Mucosa of descending colon (tissue), 3 donors: ENCODE measurements at regions not wholly inside any gene's neighbourhood (a gene's known extent, or its start where the extent isn't known, plus 50 kb on each side); places are given as distances from the start of the nearest gene placed in this dataset.

Experiments
- ATAC-seq: fragments of 200-7000 bp; cut with Tn5 transposase; one replicate; pipeline ENCODE4 v1.9.1; 2020; ENCODE audit warnings: mild to moderate bottlenecking, moderate library complexity
- DNase-seq, 3 donors: peaks; one replicate each; pipeline ENCODE4 v3.0.0-alpha.2; 2020
- H3K36me3 ChIP-seq: fragments of 200-600 bp; one replicate; pipeline ENCODE4 v1.8.0; 2021; ENCODE audit warnings: low read depth, mild to moderate bottlenecking
- H3K4me1 ChIP-seq: fragments of 200-600 bp; one replicate; pipeline ENCODE4 v1.8.0; 2021; ENCODE audit warnings: low read depth, mild to moderate bottlenecking
- H3K4me3 ChIP-seq: fragments of 200-600 bp; one replicate; pipeline ENCODE4 v1.8.0; 2021; ENCODE audit warnings: mild to moderate bottlenecking
- H3K9me3 ChIP-seq: fragments of 200-600 bp; one replicate; pipeline ENCODE4 v1.8.0; 2021; ENCODE audit warnings: mild to moderate bottlenecking
- intact Hi-C, 2 donors: fragments of 100-400 bp; cut with DNase I in 1 of 2; cut with micrococcal nuclease in 1 of 2; formaldehyde crosslinking; loops; one replicate each; pipeline versions ENCODE4 v1.11.0 to v1.11.1; 2022; cut with DNase I, micrococcal nuclease
- TF ChIP-seq, protein P1 (sequence below): fragments of 200-600 bp; IDR thresholded peaks from one replicate; pipeline ENCODE4 v1.8.0; 2022; ENCODE audit warnings: antibody characterized with exemption, mild to moderate bottlenecking
- donor health status: DM: no; HTN: no; CAD: no; lungs with moderate emphysema.
- donor health status: DM: no; HTN: no; CAD: no.
- donor health status: DM: no; HTN: yes; CAD: no.

DNA sequence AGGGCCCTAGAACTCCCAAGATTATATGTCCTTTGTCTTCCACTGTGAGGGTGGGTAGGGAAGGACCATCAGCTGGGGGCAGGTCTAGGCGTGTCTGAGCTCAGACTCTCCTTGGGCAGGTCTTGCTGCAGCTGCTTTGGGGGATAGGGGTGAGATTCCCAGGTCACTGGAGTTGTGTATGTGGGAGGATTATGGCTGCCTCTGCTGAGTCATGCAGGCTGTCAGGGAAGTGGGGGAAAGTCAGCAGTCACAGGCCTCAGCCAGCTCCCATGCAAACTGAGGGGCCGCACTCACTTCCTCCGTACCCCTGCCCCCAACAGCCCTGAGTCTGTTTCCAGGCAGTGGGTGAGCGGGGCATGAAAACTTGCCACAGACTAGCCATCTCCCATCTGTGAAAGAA lies 600.8 kb downstream of the DIAPH3 start:
- no peaks in the 10 kb centered on the region for H3K4me1 ChIP-seq
- H3K36me3 ChIP-seq, result no peaks in the 10 kb centered on the region
- intact Hi-C loops, result no loop called here
- no peak overlapping the region for H3K4me3 ChIP-seq
- ATAC-seq (no peak), DNase-seq (no peak)
- H3K9me3 ChIP-seq, result peaks cover 7% of the 10 kb centered on the region
- TF ChIP-seq, protein P1, sequence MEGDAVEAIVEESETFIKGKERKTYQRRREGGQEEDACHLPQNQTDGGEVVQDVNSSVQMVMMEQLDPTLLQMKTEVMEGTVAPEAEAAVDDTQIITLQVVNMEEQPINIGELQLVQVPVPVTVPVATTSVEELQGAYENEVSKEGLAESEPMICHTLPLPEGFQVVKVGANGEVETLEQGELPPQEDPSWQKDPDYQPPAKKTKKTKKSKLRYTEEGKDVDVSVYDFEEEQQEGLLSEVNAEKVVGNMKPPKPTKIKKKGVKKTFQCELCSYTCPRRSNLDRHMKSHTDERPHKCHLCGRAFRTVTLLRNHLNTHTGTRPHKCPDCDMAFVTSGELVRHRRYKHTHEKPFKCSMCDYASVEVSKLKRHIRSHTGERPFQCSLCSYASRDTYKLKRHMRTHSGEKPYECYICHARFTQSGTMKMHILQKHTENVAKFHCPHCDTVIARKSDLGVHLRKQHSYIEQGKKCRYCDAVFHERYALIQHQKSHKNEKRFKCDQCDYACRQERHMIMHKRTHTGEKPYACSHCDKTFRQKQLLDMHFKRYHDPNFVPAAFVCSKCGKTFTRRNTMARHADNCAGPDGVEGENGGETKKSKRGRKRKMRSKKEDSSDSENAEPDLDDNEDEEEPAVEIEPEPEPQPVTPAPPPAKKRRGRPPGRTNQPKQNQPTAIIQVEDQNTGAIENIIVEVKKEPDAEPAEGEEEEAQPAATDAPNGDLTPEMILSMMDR, result no peak

GRCh38 chr13:59566561-59566960 lies 597.2 kb downstream of the DIAPH3 start:
- Histone ChIP-seq H3K4me1 (no peaks in the 10 kb centered on the region), H3K36me3 (no peaks in the 10 kb centered on the region), H3K9me3 (peaks cover 4% of the 10 kb centered on the region), H3K4me3 (no peak overlapping the region)
- intact Hi-C loops, result no loop called here
- ATAC-seq (no peak), DNase-seq (no peak)
- TF ChIP-seq, protein P1, result no peak

DNA sequence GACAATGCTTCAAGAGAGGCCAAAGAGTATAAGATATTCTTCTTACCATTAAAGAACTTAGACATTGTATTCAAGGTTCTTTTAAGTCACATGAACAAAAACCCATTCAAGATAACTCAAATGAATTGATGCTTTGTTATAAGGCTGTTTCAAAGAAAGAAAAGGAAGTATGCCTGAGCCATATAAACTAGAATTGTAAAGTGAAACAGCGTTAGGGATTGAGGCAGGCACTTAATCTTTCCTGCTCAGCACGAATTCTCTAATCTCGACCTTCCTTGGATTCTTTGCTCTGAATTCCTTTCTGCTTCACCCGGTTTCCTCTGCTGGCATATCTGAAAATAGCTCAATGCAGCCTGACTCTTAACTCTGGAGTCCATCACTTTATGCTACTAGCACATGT lies 595.4 kb downstream of the DIAPH3 start:
- ATAC-seq (no peak), DNase-seq (no peak)
- TF ChIP-seq, protein P1, result no peak
- Histone ChIP-seq H3K36me3 (no peaks in the 10 kb centered on the region), H3K9me3 (no peaks in the 10 kb centered on the region), H3K4me3 (no peak overlapping the region), H3K4me1 (no peaks in the 10 kb centered on the region)
- intact Hi-C loops, result no loop called here

- intact Hi-C loops, result no loop called here
- Histone ChIP-seq H3K9me3 (no peaks in the 10 kb centered on the region), H3K4me1 (no peaks in the 10 kb centered on the region), H3K36me3 (no peaks in the 10 kb centered on the region), H3K4me3 (no peak overlapping the region)
- TF ChIP-seq, protein P1, result no peak
- ATAC-seq, result no peak
- no peak for DNase-seq
Measured at GRCh38 chr13:59570204-59570603, 593.5 kb downstream of the DIAPH3 start.

- Histone ChIP-seq H3K9me3 (no peaks in the 10 kb centered on the region), H3K36me3 (no peaks in the 10 kb centered on the region), H3K4me1 (no peaks in the 10 kb centered on the region), H3K4me3 (no peak overlapping the region)
- no peak for ATAC-seq
- no peak for DNase-seq
- TF ChIP-seq, protein P1, result no peak
- intact Hi-C loops, result no loop called here
Measured at GRCh38 chr13:59584101-59584500, 579.6 kb downstream of the DIAPH3 start.
